ENCODE measurements at regions not wholly inside any gene's neighbourhood (a gene's known extent, or its start where the extent isn't known, plus 50 kb on each side); places are given as distances from the start of the nearest gene placed in this dataset.

GRCh38 chrX:150293311-150294013 lies 69.7 kb upstream of the MAMLD1 start:
- no peak for TF ChIP-seq CTCF (IDR thresholded peaks at IDR 0.05; ENCODE audit: control insufficient read depth, insufficient read depth, low read depth, low read length, missing control alignments)
- no peak overlapping the region for H3K4me3 ChIP-seq (ENCODE audit: control insufficient read depth, low read depth, low read length)
- no peak for DNase-seq (ENCODE audit: low read depth)

- no peak overlapping the region for H3K4me3 ChIP-seq (ENCODE audit: control insufficient read depth, low read depth, low read length)
- no peak for DNase-seq (ENCODE audit: low read depth)
- no peak for TF ChIP-seq CTCF (IDR thresholded peaks at IDR 0.05; ENCODE audit: control insufficient read depth, insufficient read depth, low read depth, low read length, missing control alignments)
Measured at GRCh38 chrX:150298841-150299551, 64.1 kb upstream of the MAMLD1 start.

GRCh38 chrX:150299579-150299978 lies 63.5 kb upstream of the MAMLD1 start:
- no peak for DNase-seq (ENCODE audit: low read depth)
- no peak for TF ChIP-seq CTCF (IDR thresholded peaks at IDR 0.05; ENCODE audit: control insufficient read depth, insufficient read depth, low read depth, low read length, missing control alignments)

GRCh38 chrX:150303386-150304097 lies 59.6 kb upstream of the MAMLD1 start:
- DNase-seq (ENCODE audit: low read depth), result no peak
- no peak for TF ChIP-seq CTCF (IDR thresholded peaks at IDR 0.05; ENCODE audit: control insufficient read depth, insufficient read depth, low read depth, low read length, missing control alignments)
- H3K4me3 ChIP-seq (ENCODE audit: control insufficient read depth, low read depth, low read length), result no peak overlapping the region

More at GRCh38 chrX:150299579-150299978, 63.5 kb upstream of the MAMLD1 start:
- no peak overlapping the region for H3K4me3 ChIP-seq (ENCODE audit: control insufficient read depth, low read depth, low read length)

- TF ChIP-seq CTCF (IDR thresholded peaks at IDR 0.05; ENCODE audit: control insufficient read depth, insufficient read depth, low read depth, low read length, missing control alignments), result no peak
- no peak overlapping the region for H3K4me3 ChIP-seq (ENCODE audit: control insufficient read depth, low read depth, low read length)
- DNase-seq (ENCODE audit: low read depth), result no peak
Measured at GRCh38 chrX:150306002-150306401, 57.1 kb upstream of the MAMLD1 start.

GRCh38 chrX:150308041-150308440 lies 55.1 kb upstream of the MAMLD1 start:
- TF ChIP-seq CTCF (IDR thresholded peaks at IDR 0.05; ENCODE audit: control insufficient read depth, insufficient read depth, low read depth, low read length, missing control alignments), result no peak
- H3K4me3 ChIP-seq (ENCODE audit: control insufficient read depth, low read depth, low read length), result no peak overlapping the region
- DNase-seq (ENCODE audit: low read depth), result no peak

All from AG09309 (cell line).